Activated B cell treated with CpG ODN at 0.5 μM for 24 hours (primary cell): ENCODE measurements at regions not wholly inside any gene's neighbourhood (a gene's known extent, or its start where the extent isn't known, plus 50 kb on each side); places are given as distances from the start of the nearest gene placed in this dataset.

ENCODE experiments used
- ATAC-seq: fragments of 200-7000 bp; cut with Tn5 transposase; one replicate; pipeline ENCODE4 v1.10.0; 2021; ENCODE audit warnings: low read depth, mild to moderate bottlenecking, moderate library complexity
- CTCF ChIA-PET: fragments of 350-600 bp; sonication (Branson Sonifier 250); formaldehyde crosslinking; loops from one replicate; lab custom pipeline; 2021; ENCODE audit warnings: antibody characterized with exemption; lab: Charles Lee
- POLR2A ChIA-PET: fragments of 350-600 bp; sonication (Branson Sonifier 250); formaldehyde crosslinking; loops from one replicate; lab custom pipeline; 2021; ENCODE audit warnings: antibody characterized with exemption; lab: Charles Lee
- DNase-seq: peaks from one replicate; pipeline ENCODE4 v3.0.0; 2022
- H3K27ac Mint-ChIP-seq: one replicate; pipeline ENCODE4 v1.8.0; 2020; ENCODE audit warnings: mixed read lengths
- H3K27me3 Mint-ChIP-seq: one replicate; pipeline ENCODE4 v1.8.0; 2021; ENCODE audit warnings: mixed read lengths
- H3K36me3 Mint-ChIP-seq: one replicate; pipeline ENCODE4 v1.8.0; 2021; ENCODE audit warnings: low read depth, mixed read lengths
- H3K4me1 Mint-ChIP-seq: one replicate; pipeline ENCODE4 v1.8.0; 2021; ENCODE audit warnings: mixed read lengths
- H3K4me3 Mint-ChIP-seq: one replicate; pipeline ENCODE4 v1.8.0; 2020; ENCODE audit warnings: mild to moderate bottlenecking, mixed read lengths
- H3K9me3 Mint-ChIP-seq: one replicate; pipeline ENCODE4 v1.8.0; 2020; ENCODE audit warnings: mixed read lengths
- intact Hi-C: fragments of 100-400 bp; cut with micrococcal nuclease; formaldehyde crosslinking; loops from one replicate; pipeline ENCODE4 v1.15.1; 2024
- TF ChIP-seq, protein P1 (sequence below): fragments of 200-600 bp; IDR thresholded peaks from one replicate; pipeline ENCODE4 v1.8.0; 2022; ENCODE audit warnings: antibody characterized with exemption, mild to moderate bottlenecking

DNA sequence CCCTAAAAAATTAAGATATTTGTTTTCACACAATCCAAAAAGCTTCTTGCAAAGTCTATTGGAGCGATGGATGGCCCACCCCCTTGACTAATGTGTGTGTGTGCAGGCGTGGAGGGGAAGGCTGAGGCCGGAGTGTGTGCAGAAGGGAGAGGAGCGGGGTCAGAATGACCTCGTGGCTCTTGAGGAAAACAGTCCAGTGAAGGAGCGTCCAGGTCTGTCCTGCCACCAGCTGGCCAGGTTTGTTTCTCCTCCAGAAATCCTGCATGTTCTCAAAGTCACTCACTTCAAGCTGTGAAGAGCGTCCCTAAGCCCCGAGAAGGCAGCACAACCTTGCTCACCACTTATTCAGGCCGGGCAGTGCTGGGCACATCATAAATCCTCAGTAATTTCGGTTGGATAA is 69.5 kb upstream of the SSX2IP start:
- ChIA-PET CTCF (interaction anchor here (0.8 to 2.2 kb wide), 4 partner anchors 12 to 618 kb away, joined by 3 to 8 read pairs (median 5); no protein-coding TSS in a partner anchor), POLR2A (no interaction called here)
- TF ChIP-seq, protein P1, sequence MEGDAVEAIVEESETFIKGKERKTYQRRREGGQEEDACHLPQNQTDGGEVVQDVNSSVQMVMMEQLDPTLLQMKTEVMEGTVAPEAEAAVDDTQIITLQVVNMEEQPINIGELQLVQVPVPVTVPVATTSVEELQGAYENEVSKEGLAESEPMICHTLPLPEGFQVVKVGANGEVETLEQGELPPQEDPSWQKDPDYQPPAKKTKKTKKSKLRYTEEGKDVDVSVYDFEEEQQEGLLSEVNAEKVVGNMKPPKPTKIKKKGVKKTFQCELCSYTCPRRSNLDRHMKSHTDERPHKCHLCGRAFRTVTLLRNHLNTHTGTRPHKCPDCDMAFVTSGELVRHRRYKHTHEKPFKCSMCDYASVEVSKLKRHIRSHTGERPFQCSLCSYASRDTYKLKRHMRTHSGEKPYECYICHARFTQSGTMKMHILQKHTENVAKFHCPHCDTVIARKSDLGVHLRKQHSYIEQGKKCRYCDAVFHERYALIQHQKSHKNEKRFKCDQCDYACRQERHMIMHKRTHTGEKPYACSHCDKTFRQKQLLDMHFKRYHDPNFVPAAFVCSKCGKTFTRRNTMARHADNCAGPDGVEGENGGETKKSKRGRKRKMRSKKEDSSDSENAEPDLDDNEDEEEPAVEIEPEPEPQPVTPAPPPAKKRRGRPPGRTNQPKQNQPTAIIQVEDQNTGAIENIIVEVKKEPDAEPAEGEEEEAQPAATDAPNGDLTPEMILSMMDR, result no peak
- DNase-seq (no peak), ATAC-seq (no peak)
- Mint-ChIP-seq H3K4me1 (peaks cover 9% of the 10 kb centered on the region), H3K27ac (no peak overlapping the region), H3K27me3 (peaks cover 20% of the 10 kb centered on the region), H3K4me3 (no peak overlapping the region), H3K36me3 (no peaks in the 10 kb centered on the region), H3K9me3 (no peaks in the 10 kb centered on the region)
- intact Hi-C loops, result no loop called here

DNA sequence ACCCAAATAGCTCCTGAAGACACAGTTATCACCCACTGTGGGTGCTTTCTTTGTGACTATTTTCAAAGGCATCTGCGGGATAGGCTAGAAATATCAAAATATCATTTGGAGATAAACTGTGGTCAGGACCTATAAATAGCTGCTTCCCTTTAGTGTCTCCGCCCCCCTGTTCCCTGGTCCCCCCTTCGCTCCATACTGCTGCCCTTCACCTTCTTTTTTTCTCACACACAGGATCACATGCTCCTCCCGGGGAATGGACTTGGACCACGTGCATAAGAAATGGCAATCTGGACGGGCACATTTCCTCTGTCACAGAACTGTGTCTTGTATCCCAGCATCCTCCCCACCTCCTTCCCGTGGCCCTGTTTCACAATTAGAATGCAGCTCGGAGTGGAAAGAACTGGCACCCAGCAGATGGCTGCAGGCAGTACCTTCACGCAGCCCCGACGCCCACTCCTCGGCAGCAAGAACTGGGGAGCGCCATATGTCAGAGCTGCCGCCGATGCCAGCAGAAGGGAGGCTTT is 68.8 kb upstream of the SSX2IP start:
- POLR2A ChIA-PET, result no interaction called here
- Mint-ChIP-seq H3K4me1 (peaks cover 9% of the 10 kb centered on the region), H3K36me3 (no peaks in the 10 kb centered on the region), H3K27ac (no peak overlapping the region), H3K27me3 (peaks cover 19% of the 10 kb centered on the region), H3K4me3 (peak overlapping the region; percentile 69), H3K9me3 (no peaks in the 10 kb centered on the region)
- TF ChIP-seq, protein P1, result no peak
- CTCF ChIA-PET, result interaction anchor here (1.1 to 2.2 kb wide), 3 partner anchors 13 to 618 kb away, joined by 3 to 8 read pairs (median 7); no protein-coding TSS in a partner anchor
- ATAC-seq (no peak), DNase-seq (no peak)
- intact Hi-C loops, result no loop called here

DNA sequence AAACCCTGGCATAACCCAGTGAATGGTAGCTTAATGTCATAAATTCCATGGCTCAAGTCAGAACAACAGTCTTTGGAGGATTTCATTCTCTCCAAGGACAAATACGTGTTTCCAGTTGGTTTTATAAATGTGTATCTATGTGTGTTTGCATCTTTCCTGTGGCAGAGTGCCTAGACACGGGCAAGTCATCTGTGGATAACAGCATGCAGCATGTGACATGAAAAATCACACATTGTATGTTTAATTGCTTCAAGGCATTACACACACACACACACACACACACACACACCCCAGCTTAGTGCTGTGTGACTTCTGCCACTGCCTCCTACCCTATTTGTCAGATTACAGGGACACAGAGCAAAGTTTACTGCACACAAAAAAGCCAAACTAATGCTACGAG is 68.2 kb upstream of the SSX2IP start:
- DNase-seq (no peak), ATAC-seq (no peak)
- Mint-ChIP-seq H3K27ac (no peak overlapping the region), H3K4me3 (no peak overlapping the region), H3K36me3 (no peaks in the 10 kb centered on the region), H3K27me3 (peaks cover 20% of the 10 kb centered on the region), H3K9me3 (no peaks in the 10 kb centered on the region), H3K4me1 (peaks cover 9% of the 10 kb centered on the region)
- POLR2A ChIA-PET, result no interaction called here
- TF ChIP-seq, protein P1, result no peak
- intact Hi-C loops, result no loop called here
- CTCF ChIA-PET, result interaction anchor here (2.2 kb wide), 1 partner anchor 617 kb away, joined by 7 read pairs; no protein-coding TSS in a partner anchor

DNA sequence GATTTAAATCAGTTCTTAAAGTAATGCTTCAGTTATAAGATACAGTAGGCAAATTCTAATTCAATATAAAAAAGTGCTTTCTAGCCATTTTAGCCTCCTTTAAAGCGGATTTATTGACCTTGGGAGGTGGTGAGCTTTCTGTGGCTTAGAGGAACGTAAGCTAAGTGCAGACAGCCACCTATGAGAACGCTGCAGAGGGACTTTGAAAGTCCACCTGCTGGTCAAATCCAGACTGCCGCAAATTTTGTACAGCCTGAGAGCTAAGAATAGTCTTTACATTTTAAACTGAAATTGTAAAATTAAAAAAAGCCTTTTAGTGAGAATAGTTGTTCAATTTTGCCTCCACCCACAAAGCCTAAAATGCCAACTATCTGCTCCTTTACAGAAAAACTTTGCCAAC is 67.0 kb upstream of the SSX2IP start:
- ChIA-PET POLR2A (no interaction called here), CTCF (interaction anchor here (0.7 to 1.2 kb wide), 3 partner anchors 321 to 616 kb away, joined by 3 read pairs; no protein-coding TSS in a partner anchor)
- H3K9me3 Mint-ChIP-seq, result no peaks in the 10 kb centered on the region
- DNase-seq, result no peak
- peaks cover 21% of the 10 kb centered on the region for H3K27me3 Mint-ChIP-seq
- no peaks in the 10 kb centered on the region for H3K36me3 Mint-ChIP-seq
- H3K4me1 Mint-ChIP-seq, result peaks cover 11% of the 10 kb centered on the region
- no peak overlapping the region for H3K27ac Mint-ChIP-seq
- TF ChIP-seq, protein P1, result no peak
- ATAC-seq, result no peak
- intact Hi-C loops, result no loop called here
- no peak overlapping the region for H3K4me3 Mint-ChIP-seq

DNA sequence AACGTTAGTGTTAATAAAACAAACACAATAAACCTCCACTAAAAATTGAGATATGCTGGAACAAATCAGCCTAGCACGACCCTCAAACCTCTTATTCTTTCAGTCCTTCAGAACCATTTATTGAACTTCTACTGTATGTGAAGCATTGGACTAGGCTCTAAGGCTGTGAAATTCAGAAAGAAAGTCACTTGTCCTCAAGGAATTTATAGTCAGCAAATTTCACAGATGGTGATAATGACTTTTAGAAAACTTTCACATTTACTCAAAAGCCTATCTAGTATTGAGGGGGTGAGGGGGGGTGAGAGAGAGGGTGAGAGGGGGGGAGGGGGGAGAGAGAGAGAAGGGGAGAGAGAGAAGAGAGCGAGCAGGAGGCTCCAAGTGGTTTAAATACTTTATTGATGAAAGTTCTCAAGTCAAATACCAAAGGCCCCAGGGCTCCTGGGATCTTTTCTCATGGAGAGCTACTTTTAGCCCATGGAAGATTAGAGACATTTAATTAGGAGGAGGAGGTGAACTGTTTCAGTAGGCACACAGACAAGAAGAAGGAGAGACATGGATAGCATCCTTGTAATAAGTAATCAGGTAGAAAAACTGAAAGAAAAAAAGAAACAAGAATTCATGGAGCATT is 66.3 kb upstream of the SSX2IP start:
- no peak for ATAC-seq

More for the DNA sequence above, 66.3 kb upstream of the SSX2IP start:
- TF ChIP-seq, protein P1, result no peak
- peaks cover 11% of the 10 kb centered on the region for H3K4me1 Mint-ChIP-seq
- H3K9me3 Mint-ChIP-seq, result no peaks in the 10 kb centered on the region
- no peak overlapping the region for H3K4me3 Mint-ChIP-seq
- H3K36me3 Mint-ChIP-seq, result no peaks in the 10 kb centered on the region
- no peak overlapping the region for H3K27ac Mint-ChIP-seq
- ChIA-PET POLR2A (no interaction called here), CTCF (interaction anchor here (1.0 to 1.2 kb wide), 2 partner anchors 320 to 615 kb away, joined by 3 read pairs; no protein-coding TSS in a partner anchor)
- no peak for DNase-seq
- intact Hi-C loops, result no loop called here
- peaks cover 19% of the 10 kb centered on the region for H3K27me3 Mint-ChIP-seq
